Karpas-422 (cell line): ENCODE measurements at regions not wholly inside any gene's neighbourhood (a gene's known extent, or its start where the extent isn't known, plus 50 kb on each side); places are given as distances from the start of the nearest gene placed in this dataset.

Source experiments
- DNase-seq: peaks from one replicate; pipeline ENCODE4 v3.0.0-alpha.2; 2015
- H2AFZ ChIP-seq: fragments of 200-600 bp; sonication (generic); 2 replicates; pipeline ENCODE4 v1.6.1; 2014; ENCODE audit warnings: antibody characterized with exemption, low read length, mixed read lengths
- H3K27ac ChIP-seq: fragments of 200-600 bp; sonication (generic); 2 replicates; pipeline ENCODE4 v1.5.1; 2014; ENCODE audit warnings: mild to moderate bottlenecking, low read length, moderate library complexity
- H3K27me3 ChIP-seq: fragments of 200-600 bp; sonication (generic); 2 replicates; pipeline ENCODE4 v1.6.1; 2014; ENCODE audit warnings: low read length, mixed read lengths
- H3K36me3 ChIP-seq: fragments of 200-600 bp; sonication (generic); 2 replicates; pipeline ENCODE4 v1.6.1; 2014; ENCODE audit warnings: low read length, mixed read lengths; ENCODE audit not compliant: insufficient read depth
- H3K4me1 ChIP-seq: fragments of 200-600 bp; sonication (generic); 2 replicates; pipeline ENCODE4 v1.6.1; 2014; ENCODE audit warnings: mild to moderate bottlenecking, low read length, mixed read lengths
- H3K4me2 ChIP-seq: fragments of 200-600 bp; sonication (generic); 2 replicates; pipeline ENCODE4 v1.6.1; 2014; ENCODE audit warnings: low read length, low read depth, mild to moderate bottlenecking; ENCODE audit not compliant: poor library complexity, severe bottlenecking
- H3K4me3 ChIP-seq: fragments of 200-600 bp; sonication (generic); 2 replicates; pipeline ENCODE4 v1.5.1; 2014; ENCODE audit warnings: mild to moderate bottlenecking, antibody characterized with exemption, low read length, mixed read lengths
- H3K79me2 ChIP-seq: fragments of 200-600 bp; sonication (generic); 2 replicates; pipeline ENCODE4 v1.6.1; 2014; ENCODE audit warnings: mild to moderate bottlenecking, low read length, mixed read lengths
- H3K9ac ChIP-seq: fragments of 200-600 bp; sonication (generic); 2 replicates; pipeline ENCODE4 v1.6.0; 2014; ENCODE audit warnings: low read length
- H3K9me2 ChIP-seq: fragments of 200-600 bp; sonication (generic), shearing (Covaris generic); replicated peaks from 2 replicates; pipeline ENCODE4 v1.6.0; 2014; ENCODE audit warnings: mild to moderate bottlenecking, low read length, moderate library complexity; ENCODE audit not compliant: insufficient read depth
- H3K9me3 ChIP-seq: fragments of 300-700, 200-600 bp; sonication (generic); 2 replicates; pipeline ENCODE4 v1.6.1; 2014; ENCODE audit warnings: low read length, mixed read lengths
- H4K20me1 ChIP-seq: fragments of 200-600 bp; sonication (generic); 2 replicates; pipeline ENCODE4 v1.6.1; 2014; ENCODE audit warnings: mild to moderate bottlenecking, antibody characterized with exemption, low read length, low read depth; ENCODE audit not compliant: insufficient read depth

DNA sequence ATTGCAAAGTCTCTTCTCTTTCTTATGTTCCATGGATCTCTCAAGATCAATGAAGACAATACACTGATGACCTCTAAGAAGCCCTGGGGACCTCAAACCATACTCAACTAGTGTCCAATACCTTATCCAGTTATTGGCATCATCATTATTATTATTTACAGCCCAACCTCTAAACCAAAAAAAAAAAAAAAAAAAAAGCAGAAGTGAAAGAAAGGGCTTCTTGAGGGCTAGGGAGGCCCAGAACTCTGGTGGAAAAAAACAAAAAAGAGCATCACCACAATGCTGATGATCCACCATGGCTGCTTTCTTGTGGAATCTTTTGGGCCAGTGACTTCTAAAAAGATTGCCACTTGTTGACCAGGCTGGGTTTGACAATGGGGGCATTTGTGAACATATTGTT lies 324.9 kb downstream of the LPIN1 start:
- DNase-seq = peak; percentile 93
- peak overlapping the region; percentile 82 for H3K27ac ChIP-seq
- peak overlapping the region; percentile 42 for H3K4me2 ChIP-seq
- no peaks in the 10 kb centered on the region for H3K36me3 ChIP-seq
- peak overlapping the region; percentile 42 for H3K9ac ChIP-seq
- no peaks in the 10 kb centered on the region for H3K9me3 ChIP-seq
- no peaks in the 10 kb centered on the region for H4K20me1 ChIP-seq
- H3K27me3 ChIP-seq = no peaks in the 10 kb centered on the region
- H3K4me1 ChIP-seq = peaks cover 63% of the 10 kb centered on the region
- H3K79me2 ChIP-seq = no peaks in the 10 kb centered on the region
- no peaks in the 10 kb centered on the region for H3K9me2 ChIP-seq
- H3K4me3 ChIP-seq = no peak overlapping the region
- peak overlapping the region; percentile 76 for H2AFZ ChIP-seq

DNA sequence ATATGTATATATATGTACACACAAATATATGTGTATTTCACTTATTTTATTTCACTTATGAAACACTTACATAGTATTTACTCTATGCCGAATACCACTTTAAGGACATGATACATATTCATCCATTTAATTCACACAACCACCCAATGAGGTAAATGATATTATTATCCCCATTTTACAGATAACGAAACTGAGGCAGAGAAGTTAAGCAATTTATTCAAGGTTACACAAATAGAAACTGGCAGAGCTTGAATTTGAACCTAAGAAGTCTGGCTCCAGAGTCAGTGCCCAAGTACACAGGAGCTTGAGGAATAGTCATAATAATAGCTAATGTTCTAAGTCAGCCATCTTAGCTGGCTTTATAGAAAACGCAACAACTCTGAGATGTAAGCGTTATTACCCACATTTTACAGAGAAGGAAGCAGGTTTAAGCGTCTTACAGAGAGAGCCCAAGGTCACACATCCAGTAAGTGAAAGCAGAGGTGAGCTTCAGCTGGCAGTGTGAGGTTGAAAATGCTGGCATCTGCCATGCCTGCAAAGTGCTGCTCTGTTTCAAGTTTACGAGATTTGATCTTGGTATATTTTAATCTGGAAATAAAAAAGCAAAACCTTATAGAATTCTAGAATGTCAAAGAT lies 326.9 kb downstream of the LPIN1 start:
- H3K9ac ChIP-seq = peak overlapping the region; percentile 9; the same call in 1 of the 2 replicates
- peak overlapping the region; percentile 63 for H3K27ac ChIP-seq
- no peaks in the 10 kb centered on the region for H3K36me3 ChIP-seq
- H2AFZ ChIP-seq = peak overlapping the region; percentile 52
- no peak for DNase-seq
- H3K4me3 ChIP-seq = no peak overlapping the region
- H3K4me1 ChIP-seq = peaks cover 72% of the 10 kb centered on the region
- H3K9me2 ChIP-seq = no peaks in the 10 kb centered on the region
- H3K27me3 ChIP-seq = no peaks in the 10 kb centered on the region
- no peak overlapping the region for H3K4me2 ChIP-seq
- no peaks in the 10 kb centered on the region for H3K9me3 ChIP-seq
- H4K20me1 ChIP-seq = no peaks in the 10 kb centered on the region
- no peaks in the 10 kb centered on the region for H3K79me2 ChIP-seq

DNA sequence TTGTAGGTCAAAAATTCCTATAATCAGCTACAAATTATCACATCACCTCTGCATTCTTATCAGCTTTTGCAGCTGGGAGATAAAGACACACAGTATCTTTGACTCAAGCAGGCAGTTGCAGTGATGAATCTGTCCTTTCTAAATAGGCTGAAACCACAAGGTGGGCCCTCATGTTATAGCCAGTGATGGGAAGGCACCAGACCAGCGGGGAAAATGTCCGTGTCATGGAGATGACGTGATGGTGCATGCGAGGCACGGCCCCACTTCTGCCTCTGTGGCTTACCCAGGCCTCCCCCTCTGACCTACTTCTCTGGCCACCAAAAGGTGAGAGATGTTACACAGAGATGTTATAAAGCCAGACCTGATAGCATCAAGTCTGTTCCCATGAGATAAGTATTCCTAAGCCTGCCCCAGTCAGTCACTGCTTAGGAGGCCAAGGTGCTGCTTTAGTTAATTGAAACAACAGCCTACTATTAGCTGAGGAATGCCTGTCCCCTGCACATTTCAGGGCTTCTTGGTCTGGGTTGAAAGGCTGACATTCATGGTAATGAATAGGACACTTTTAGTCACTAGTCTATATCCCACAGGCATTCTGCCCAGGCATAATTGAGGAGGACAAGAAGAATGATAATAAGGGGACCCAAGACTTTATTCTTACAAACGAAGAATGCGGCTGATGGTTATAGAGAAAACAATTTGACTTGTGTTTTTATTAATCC lies 327.9 kb downstream of the LPIN1 start:
- H2AFZ ChIP-seq = peak overlapping the region; percentile 52; the same call in 1 of the 2 replicates
- no peaks in the 10 kb centered on the region for H3K9me3 ChIP-seq
- H3K27me3 ChIP-seq = no peaks in the 10 kb centered on the region
- no peaks in the 10 kb centered on the region for H3K9me2 ChIP-seq
- H3K4me3 ChIP-seq = no peak overlapping the region
- peak overlapping the region; percentile 9; the same call in 1 of the 2 replicates for H3K9ac ChIP-seq
- no peaks in the 10 kb centered on the region for H3K79me2 ChIP-seq
- no peaks in the 10 kb centered on the region for H3K36me3 ChIP-seq
- peak overlapping the region; percentile 63 for H3K27ac ChIP-seq
- H4K20me1 ChIP-seq = no peaks in the 10 kb centered on the region
- H3K4me1 ChIP-seq = peaks cover 73% of the 10 kb centered on the region
- no peak overlapping the region for H3K4me2 ChIP-seq
- no peak for DNase-seq

DNA sequence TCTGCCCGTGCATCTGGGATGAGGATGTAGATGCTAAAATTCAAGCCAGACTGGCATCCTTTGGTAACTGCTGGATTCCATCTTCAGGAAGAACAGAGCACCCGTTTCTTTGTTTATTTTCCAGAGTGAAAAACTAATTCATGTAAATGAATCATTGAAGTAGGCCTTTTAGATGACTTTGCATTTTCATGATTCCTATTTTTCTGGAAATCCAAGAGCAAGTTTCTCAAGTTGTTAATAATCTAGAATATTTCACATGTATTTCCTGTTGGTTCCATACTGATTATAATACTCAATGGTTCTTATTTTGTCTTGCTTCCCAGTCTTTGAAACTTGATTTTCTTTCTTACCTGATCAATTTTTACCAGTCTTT lies 328.4 kb downstream of the LPIN1 start:
- H3K9me2 ChIP-seq = no peaks in the 10 kb centered on the region
- no peak overlapping the region for H3K4me3 ChIP-seq
- no peaks in the 10 kb centered on the region for H3K36me3 ChIP-seq
- H3K27ac ChIP-seq = 0 out of 2 replicates have a peak overlapping the region, but pooled peaks have one; percentile 2
- H3K9ac ChIP-seq = no peak overlapping the region
- peaks cover 67% of the 10 kb centered on the region for H3K4me1 ChIP-seq
- H3K27me3 ChIP-seq = no peaks in the 10 kb centered on the region
- H4K20me1 ChIP-seq = no peaks in the 10 kb centered on the region
- H3K4me2 ChIP-seq = no peak overlapping the region
- H3K9me3 ChIP-seq = no peaks in the 10 kb centered on the region
- H3K79me2 ChIP-seq = no peaks in the 10 kb centered on the region
- H2AFZ ChIP-seq = no peak overlapping the region
- DNase-seq = no peak

DNA sequence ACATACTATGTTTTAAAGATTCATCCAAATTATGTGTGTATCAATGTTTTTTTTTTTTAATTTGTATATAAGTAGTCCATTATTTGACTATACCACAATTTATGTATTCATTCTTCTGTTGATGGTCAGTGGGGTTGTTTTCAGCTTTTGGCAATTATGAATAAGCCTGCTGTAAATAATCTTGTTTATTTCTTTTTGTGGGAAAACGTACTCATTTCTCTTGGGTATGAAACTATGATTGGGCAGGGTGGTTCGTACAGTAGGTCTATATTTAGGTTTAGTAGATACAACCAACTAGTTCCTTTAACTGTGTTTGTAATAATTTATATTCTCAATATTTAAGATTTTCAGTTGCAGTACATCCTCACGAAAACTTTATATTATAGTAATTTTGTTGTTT lies 329.2 kb downstream of the LPIN1 start:
- no peaks in the 10 kb centered on the region for H3K9me2 ChIP-seq
- H3K27ac ChIP-seq = no peak overlapping the region
- H3K36me3 ChIP-seq = no peaks in the 10 kb centered on the region
- no peak overlapping the region for H3K9ac ChIP-seq
- H3K27me3 ChIP-seq = no peaks in the 10 kb centered on the region
- no peaks in the 10 kb centered on the region for H3K79me2 ChIP-seq
- DNase-seq = no peak
- no peak overlapping the region for H3K4me3 ChIP-seq
- no peaks in the 10 kb centered on the region for H4K20me1 ChIP-seq
- H2AFZ ChIP-seq = no peak overlapping the region
- no peaks in the 10 kb centered on the region for H3K9me3 ChIP-seq
- peaks cover 64% of the 10 kb centered on the region for H3K4me1 ChIP-seq
- no peak overlapping the region for H3K4me2 ChIP-seq

DNA sequence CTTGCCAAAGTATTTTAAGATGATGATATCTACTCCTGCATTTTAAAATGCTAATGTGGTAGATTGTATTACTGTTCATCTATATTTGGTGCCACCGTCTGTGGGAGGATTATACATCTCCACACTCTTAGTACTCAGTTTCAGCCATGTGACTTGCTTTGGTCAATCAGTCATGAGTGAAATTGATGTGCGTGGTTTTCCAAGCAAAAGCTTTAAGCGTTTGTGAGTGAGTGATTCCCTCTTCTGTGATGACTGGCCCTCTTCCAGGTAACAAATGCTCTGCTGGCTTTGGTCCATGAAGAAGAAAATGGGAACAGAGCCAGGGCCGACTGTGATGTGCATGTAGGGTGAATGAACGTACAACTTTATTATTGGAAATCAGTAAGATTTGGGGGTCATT lies 330.4 kb downstream of the LPIN1 start:
- no peaks in the 10 kb centered on the region for H3K36me3 ChIP-seq
- no peaks in the 10 kb centered on the region for H3K79me2 ChIP-seq
- no peak overlapping the region for H3K4me2 ChIP-seq
- H3K9me2 ChIP-seq = no peaks in the 10 kb centered on the region
- H3K9me3 ChIP-seq = no peaks in the 10 kb centered on the region
- peak overlapping the region; percentile 26 for H3K27ac ChIP-seq
- H3K27me3 ChIP-seq = no peaks in the 10 kb centered on the region
- no peaks in the 10 kb centered on the region for H4K20me1 ChIP-seq
- peak overlapping the region; percentile 40; the same call in 1 of the 2 replicates for H2AFZ ChIP-seq
- H3K4me3 ChIP-seq = no peak overlapping the region
- no peak overlapping the region for H3K9ac ChIP-seq
- peaks cover 62% of the 10 kb centered on the region for H3K4me1 ChIP-seq
- DNase-seq = no peak

DNA sequence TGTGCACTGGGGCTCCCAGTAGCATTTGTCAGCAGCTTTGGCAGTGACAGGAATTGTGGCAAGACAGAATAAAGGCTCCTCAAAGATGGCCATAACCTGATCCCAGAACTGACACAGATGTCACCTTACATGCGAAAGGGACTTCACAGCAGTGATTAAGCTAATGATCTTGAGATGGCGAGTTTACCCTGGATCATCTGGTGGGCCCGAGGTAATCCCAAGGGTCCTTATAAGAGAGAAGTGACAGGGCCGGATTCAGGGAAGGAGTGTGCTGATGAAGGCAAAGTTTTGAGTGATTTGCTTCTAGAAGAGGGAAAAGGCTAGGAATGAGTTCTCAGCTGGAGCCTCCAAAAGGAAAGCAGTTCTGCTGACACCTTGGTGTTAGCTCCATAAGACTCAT lies 333.9 kb downstream of the LPIN1 start:
- no peaks in the 10 kb centered on the region for H4K20me1 ChIP-seq
- H3K79me2 ChIP-seq = no peaks in the 10 kb centered on the region
- H3K9ac ChIP-seq = no peak overlapping the region
- H3K4me1 ChIP-seq = peaks cover 68% of the 10 kb centered on the region
- H3K36me3 ChIP-seq = no peaks in the 10 kb centered on the region
- no peak overlapping the region for H3K4me3 ChIP-seq
- DNase-seq = no peak
- H3K27ac ChIP-seq = peak overlapping the region; percentile 51
- no peaks in the 10 kb centered on the region for H3K9me2 ChIP-seq
- no peaks in the 10 kb centered on the region for H3K9me3 ChIP-seq
- no peak overlapping the region for H2AFZ ChIP-seq
- no peaks in the 10 kb centered on the region for H3K27me3 ChIP-seq
- no peak overlapping the region for H3K4me2 ChIP-seq

DNA sequence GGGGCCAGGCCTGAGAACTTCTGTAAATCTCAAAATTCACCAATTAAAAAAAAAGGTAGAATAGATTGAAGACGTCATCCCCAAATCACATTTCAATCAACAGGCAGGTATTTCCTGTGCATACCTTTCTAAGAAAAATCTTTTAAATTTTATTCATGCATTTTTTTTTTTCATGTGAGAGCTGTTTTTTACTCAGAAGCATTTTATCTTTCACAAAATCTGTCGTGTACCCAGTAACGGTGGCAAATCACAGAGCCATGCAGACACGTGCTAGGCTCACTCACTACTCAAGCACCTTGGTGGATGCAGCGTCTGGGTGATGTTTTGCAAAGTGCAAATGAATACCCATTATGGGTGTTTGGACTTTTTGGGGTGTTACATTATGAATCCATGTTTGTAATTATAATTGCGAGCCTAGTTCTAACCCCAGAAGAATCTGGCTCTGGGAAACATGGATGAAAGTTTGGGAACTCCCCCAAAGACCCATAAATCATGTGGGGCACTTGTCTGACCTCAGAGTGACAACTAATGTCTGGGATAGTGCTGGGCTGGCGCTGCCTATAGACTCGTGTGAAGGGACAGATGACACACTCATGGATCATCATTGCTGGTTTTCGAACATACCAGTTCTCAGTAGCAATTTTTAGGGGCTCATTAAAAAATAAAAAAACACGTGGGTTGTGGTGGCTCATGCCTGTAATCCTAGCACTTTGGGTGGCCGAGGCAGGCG lies 335.2 kb downstream of the LPIN1 start:
- Histone ChIP-seq H4K20me1 (no peaks in the 10 kb centered on the region), H3K9ac (peak overlapping the region; percentile 28; the same call in 1 of the 2 replicates), H3K4me3 (no peak overlapping the region), H2AFZ (no peak overlapping the region), H3K4me2 (peak overlapping the region; percentile 12), H3K79me2 (no peaks in the 10 kb centered on the region), H3K36me3 (no peaks in the 10 kb centered on the region), H3K9me2 (no peaks in the 10 kb centered on the region), H3K27me3 (no peaks in the 10 kb centered on the region), H3K9me3 (no peaks in the 10 kb centered on the region), H3K4me1 (peaks cover 74% of the 10 kb centered on the region), H3K27ac (peak overlapping the region; percentile 95)
- DNase-seq = peak; percentile 76
